HFF-Myc (cell line): ENCODE measurements at regions not wholly inside any gene's neighbourhood (a gene's known extent, or its start where the extent isn't known, plus 50 kb on each side); places are given as distances from the start of the nearest gene placed in this dataset.
"Not testable (repeated sequence)": the region's sequence is repeated elsewhere in the genome, so short reads cannot be mapped to it uniquely, and the experiment has no call there.

ENCODE experiments used
- DNase-seq: peaks from one replicate; pipeline ENCODE4 v3.0.0-alpha.2; 2011; ENCODE audit warnings: low read depth; ENCODE audit errors: extremely low read depth
- H3K4me3 ChIP-seq: replicated peaks from 2 replicates; pipeline ENCODE4 v1.5.1; 2011; ENCODE audit warnings: low read depth, mild to moderate bottlenecking, control low read depth, low read length
- TF ChIP-seq, protein P1 (sequence below): IDR thresholded peaks from 2 replicates; pipeline ENCODE4 v1.5.1; 2012; ENCODE audit warnings: mild to moderate bottlenecking, low read depth, low read length, control low read depth; ENCODE audit errors: missing control alignments

DNA sequence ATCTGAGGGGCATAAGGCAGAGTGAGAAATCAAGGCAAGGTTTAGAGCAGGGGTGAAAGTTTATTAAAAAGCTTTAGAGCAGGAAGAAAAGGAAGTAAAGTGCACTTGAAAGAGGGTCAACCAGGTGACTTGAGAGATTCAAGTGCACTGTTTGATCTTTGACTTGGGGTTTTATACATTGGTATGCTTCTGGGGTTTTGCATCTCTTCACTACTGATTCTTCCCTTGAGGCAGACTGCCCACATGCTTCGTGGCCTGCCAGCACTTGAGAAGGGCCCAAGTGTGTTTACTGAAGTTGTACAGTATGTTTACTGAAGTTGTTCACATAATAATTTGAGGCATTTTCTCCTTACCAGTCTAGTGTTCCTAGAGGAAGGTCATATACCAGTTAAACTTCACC, 367.0 kb upstream of the UBE2E2 start:
- no peak for DNase-seq
- TF ChIP-seq, protein P1, sequence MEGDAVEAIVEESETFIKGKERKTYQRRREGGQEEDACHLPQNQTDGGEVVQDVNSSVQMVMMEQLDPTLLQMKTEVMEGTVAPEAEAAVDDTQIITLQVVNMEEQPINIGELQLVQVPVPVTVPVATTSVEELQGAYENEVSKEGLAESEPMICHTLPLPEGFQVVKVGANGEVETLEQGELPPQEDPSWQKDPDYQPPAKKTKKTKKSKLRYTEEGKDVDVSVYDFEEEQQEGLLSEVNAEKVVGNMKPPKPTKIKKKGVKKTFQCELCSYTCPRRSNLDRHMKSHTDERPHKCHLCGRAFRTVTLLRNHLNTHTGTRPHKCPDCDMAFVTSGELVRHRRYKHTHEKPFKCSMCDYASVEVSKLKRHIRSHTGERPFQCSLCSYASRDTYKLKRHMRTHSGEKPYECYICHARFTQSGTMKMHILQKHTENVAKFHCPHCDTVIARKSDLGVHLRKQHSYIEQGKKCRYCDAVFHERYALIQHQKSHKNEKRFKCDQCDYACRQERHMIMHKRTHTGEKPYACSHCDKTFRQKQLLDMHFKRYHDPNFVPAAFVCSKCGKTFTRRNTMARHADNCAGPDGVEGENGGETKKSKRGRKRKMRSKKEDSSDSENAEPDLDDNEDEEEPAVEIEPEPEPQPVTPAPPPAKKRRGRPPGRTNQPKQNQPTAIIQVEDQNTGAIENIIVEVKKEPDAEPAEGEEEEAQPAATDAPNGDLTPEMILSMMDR, result no peak
- H3K4me3 ChIP-seq, result no peak overlapping the region

DNA sequence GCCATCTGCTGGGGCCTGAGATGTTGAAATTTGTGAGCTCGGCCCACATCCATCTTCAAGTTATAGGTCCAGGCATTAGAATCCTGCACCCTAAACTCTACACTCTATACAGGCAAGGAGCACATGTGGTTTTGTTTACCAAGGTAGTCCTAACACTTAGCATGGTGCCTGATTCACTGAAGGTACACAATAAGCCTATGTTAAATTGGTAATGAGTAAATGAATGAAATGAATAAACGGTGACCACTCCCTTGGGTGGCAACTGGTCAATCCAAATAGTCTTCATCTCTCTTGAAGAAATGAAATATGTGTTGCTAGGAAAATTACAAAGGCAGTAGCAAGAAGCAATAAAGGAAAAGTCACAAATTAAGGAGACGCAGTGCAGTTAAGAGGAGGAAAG, 359.3 kb upstream of the UBE2E2 start:
- TF ChIP-seq, protein P1, result no peak
- no peak for DNase-seq

DNA sequence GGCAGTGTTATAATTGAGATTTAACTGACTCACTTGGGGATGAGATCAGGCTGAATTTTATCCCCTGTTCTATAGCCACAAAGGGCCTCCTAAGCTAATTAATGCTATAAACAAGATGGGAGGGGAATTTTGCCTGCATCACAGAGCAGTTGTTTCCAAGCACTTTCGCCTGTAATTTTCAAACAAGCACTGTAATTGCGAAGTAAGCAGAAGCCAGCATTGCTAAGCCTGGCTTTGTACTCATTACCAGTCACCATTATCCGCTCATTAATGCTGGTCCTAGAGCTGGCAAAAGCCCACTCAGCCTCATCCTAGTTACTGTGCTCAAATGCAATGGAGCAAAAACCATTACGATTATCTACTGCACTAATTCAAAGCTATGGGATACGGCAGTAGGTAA, 356.6 kb upstream of the UBE2E2 start:
- TF ChIP-seq, protein P1, result no peak
- H3K4me3 ChIP-seq, result no peak overlapping the region
- no peak for DNase-seq

More for the DNA sequence above, 359.3 kb upstream of the UBE2E2 start:
- H3K4me3 ChIP-seq, result no peak overlapping the region

DNA sequence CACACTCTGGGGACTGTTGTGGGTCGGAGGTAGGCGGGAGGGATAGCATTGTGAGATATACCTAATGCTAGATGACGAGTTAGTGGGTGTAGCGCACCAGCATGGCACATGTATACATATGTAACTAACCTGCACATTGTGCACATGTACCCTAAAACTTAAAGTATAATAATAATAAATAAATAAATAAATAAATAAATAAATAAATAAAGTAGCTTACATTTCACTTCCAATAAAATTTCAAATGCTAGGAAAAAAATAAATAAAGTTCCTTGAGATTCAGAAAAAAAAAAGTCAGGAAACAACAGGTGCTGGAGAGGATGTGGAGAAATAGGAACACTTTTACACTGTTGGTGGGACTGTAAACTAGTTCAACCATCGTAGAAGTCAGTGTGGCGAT, 353.5 kb upstream of the UBE2E2 start:
- H3K4me3 ChIP-seq, DNase-seq: not testable (repeated sequence)

DNA sequence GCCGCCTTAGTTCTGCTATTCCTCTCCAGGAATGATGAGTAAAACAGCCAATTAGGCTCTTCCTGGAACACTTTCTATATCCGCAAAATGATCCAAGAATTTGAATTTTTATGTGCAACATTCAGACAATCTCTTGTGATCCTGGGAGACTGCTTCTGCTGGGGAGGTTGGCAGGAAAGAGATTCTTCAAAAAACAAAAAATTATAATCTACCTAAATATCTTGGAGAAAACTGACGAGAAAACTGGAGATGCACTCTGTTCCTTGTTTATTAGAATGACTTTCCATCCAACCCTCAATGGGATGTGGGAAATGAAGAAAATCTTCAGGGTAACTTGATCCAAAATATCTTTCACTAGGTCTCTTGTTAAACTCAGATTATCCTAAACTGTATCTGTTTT, 346.3 kb upstream of the UBE2E2 start:
- DNase-seq, result no peak
- no peak overlapping the region for H3K4me3 ChIP-seq
- TF ChIP-seq, protein P1, result no peak

DNA sequence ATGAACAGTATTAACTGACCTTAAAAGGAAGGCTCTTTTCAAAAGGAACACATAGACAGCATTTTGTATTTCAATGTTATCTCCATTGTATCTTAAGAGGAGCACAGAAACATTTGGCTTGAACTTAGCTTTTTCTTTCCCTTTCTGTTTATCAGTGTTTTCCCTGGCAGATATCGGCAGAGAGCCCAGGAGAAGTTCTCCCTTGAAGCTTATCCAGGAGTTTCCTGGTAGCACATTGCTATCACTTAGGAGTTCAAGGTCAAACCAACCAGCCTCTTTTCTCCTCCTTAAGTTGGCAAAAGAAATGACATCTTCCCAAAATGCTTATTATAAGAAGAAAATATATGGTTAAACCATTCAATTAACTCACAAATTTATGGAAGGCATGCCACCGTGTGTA, 344.6 kb upstream of the UBE2E2 start:
- DNase-seq, result no peak
- H3K4me3 ChIP-seq, result no peak overlapping the region
- TF ChIP-seq, protein P1, result no peak

DNA sequence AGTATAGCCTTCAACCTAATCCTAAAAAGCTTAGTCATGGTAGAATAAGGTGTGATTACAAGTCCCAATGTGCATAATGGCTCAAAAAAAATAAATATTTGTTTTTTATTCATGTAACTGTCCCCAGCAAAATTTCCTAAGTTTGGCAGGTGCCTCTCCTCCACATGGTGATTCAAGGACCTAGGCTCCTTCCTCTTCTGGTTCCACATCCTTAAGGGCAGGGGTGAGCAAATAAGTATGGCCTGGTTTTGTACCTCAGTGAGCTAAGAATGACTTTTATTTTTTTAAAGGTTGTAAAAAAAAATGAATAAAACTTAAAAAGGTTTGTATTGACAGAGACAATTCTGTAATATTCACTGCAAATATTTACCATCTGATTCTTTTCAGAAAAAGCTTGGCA, 343.5 kb upstream of the UBE2E2 start:
- H3K4me3 ChIP-seq, result no peak overlapping the region

More for the DNA sequence above, 343.5 kb upstream of the UBE2E2 start:
- TF ChIP-seq, protein P1, result no peak
- DNase-seq, result no peak
